Spleen (tissue), 11 donors: ENCODE measurements at regions not wholly inside any gene's neighbourhood (a gene's known extent, or its start where the extent isn't known, plus 50 kb on each side); places are given as distances from the start of the nearest gene placed in this dataset.

ENCODE experiments used
- DNase-seq: peaks from one replicate; pipeline ENCODE4 v3.0.0-alpha.2; 2020
- H3K27ac ChIP-seq, 8 donors: fragments of 200-600 bp; sonication (generic) in 7 of 8; 1 replicate in 4 of 8; 2 replicates in 4 of 8; pipeline versions ENCODE4 v1.5.0 to v1.8.0; 2016 to 2021; ENCODE audit warnings: inconsistent platforms in 4 of 8, mild to moderate bottlenecking in 4 of 8, moderate library complexity in 1 of 8
- H3K27me3 ChIP-seq, 7 donors: fragments of 200-600 bp; sonication (generic) in 6 of 7; replicated peaks in 1 of 7; 1 replicate in 4 of 7; 2 replicates in 3 of 7; pipeline versions ENCODE4 v1.5.0 to v1.8.0; 2016 to 2021; ENCODE audit warnings: inconsistent platforms in 3 of 7, mild to moderate bottlenecking in 1 of 7
- H3K36me3 ChIP-seq, 6 donors: fragments of 200-600 bp; sonication (generic) in 5 of 6; 1 replicate in 4 of 6; 2 replicates in 2 of 6; pipeline versions ENCODE4 v1.5.0 to v1.8.0; 2016 to 2021; ENCODE audit warnings: inconsistent platforms in 2 of 6
- H3K4me1 ChIP-seq, 6 donors: fragments of 200-600 bp; sonication (generic) in 5 of 6; 1 replicate in 3 of 6; 2 replicates in 3 of 6; pipeline versions ENCODE4 v1.5.0 to v1.8.0; 2016 to 2021; ENCODE audit warnings: inconsistent platforms in 3 of 6
- H3K4me3 ChIP-seq, 8 donors: fragments of 200-600 bp; sonication (generic) in 7 of 8; 1 replicate in 4 of 8; 2 replicates in 4 of 8; pipeline versions ENCODE4 v1.5.0 to v1.8.0; 2016 to 2021; ENCODE audit warnings: inconsistent platforms in 4 of 8, mild to moderate bottlenecking in 4 of 8, moderate library complexity in 2 of 8
- H3K9me3 ChIP-seq, 8 donors: fragments of 200-600 bp; sonication (generic) in 7 of 8; 1 replicate in 4 of 8; 2 replicates in 4 of 8; pipeline versions ENCODE4 v1.5.0 to v1.8.0; 2016 to 2021; ENCODE audit warnings: inconsistent platforms in 4 of 8
- CTCF ChIP-seq, 11 experiments: fragments of 200-600 bp in 7 of 11; fragments of 450-650 bp in 4 of 11; sonication (generic) in 4 of 11; IDR thresholded peaks in 8 of 11; conservative IDR thresholded peaks in 3 of 11; 1 replicate in 7 of 11; 2 replicates in 4 of 11; pipeline versions ENCODE4 v1.4.0 to v1.8.0; 2016 to 2021; ENCODE audit warnings: antibody characterized with exemption in 11 of 11, inconsistent platforms in 4 of 11, mild to moderate bottlenecking in 1 of 11
- POLR2A ChIP-seq, 3 donors: fragments of 450-650 bp; IDR thresholded peaks; one replicate each; pipeline ENCODE4 v1.5.1; 2017; ENCODE audit warnings: antibody characterized with exemption in 3 of 3, mild to moderate bottlenecking in 1 of 3
- POLR2AphosphoS5 ChIP-seq, 3 donors: sonication (generic); formaldehyde crosslinking; IDR thresholded peaks; one replicate each; pipeline ENCODE4 v1.5.1; 2017; ENCODE audit warnings: antibody characterized with exemption in 3 of 3
- WGBS, 5 donors: extraction: QIAGEN DNeasy Blood & Tissue Kit in 3 of 5; methylation state at CpG; one replicate each; pipeline versions ENCODE4 v1.1.5 to v1.1.7; 2013 to 2018; 5-methylcytosine and 5-hydroxymethylcytosine counted together
- intact Hi-C: fragments of 100-400 bp; cut with DNase I; formaldehyde crosslinking; loops from one replicate; pipeline ENCODE4 v1.15.0; 2023; ENCODE audit warnings: low total_unique reads
- donor health status: healthy with polysubstance abuse.
- donor health status: DM: no; HTN: no; CAD: no; lungs with moderate emphysema.
- donor health status: DM: no; HTN: no; CAD: no.
- donor health status: Bipolar disorder and iron deficiency.
- donor health status: healthy.
- donor health status: DM: no; HTN: no; CAD: no.
- donor health status: DM: yes; HTN: yes; CAD: no.

- intact Hi-C loops: no loop called here
- no peaks in the 10 kb centered on the region for H3K9me3 ChIP-seq
- H3K4me1 ChIP-seq: peaks cover 0 to 38% (median 24%) of the 10 kb centered on the region in 6 donors
- H3K36me3 ChIP-seq: no peaks in the 10 kb centered on the region
- peak; percentile 62 for DNase-seq
- 73 to 83% (median 74%) methylated on average over 13 of the region's 13 CpGs for WGBS, 5 donors
- peak overlapping the region in 1 of 8 donors; percentile 7 for H3K27ac ChIP-seq
- no peak for TF ChIP-seq POLR2AphosphoS5 (IDR thresholded peaks at IDR 0.05)
- no peak for TF ChIP-seq CTCF (IDR thresholded peaks at IDR 0.05 in 8 of 11, conservative IDR thresholded peaks at IDR 0.05 in 3 of 11)
- TF ChIP-seq POLR2A (IDR thresholded peaks at IDR 0.05): no peak
- H3K4me3 ChIP-seq: no peak overlapping the region
- H3K27me3 ChIP-seq: no peaks in the 10 kb centered on the region
Measured at GRCh38 chr13:22064854-22065620, 394.2 kb downstream of the FGF9 start.

- intact Hi-C loops: no loop called here
- Histone ChIP-seq H3K36me3 (no peaks in the 10 kb centered on the region), H3K4me1 (no peaks in the 10 kb centered on the region), H3K27me3 (no peaks in the 10 kb centered on the region), H3K9me3 (no peaks in the 10 kb centered on the region), H3K27ac (no peak overlapping the region), H3K4me3 (no peak overlapping the region)
- TF ChIP-seq POLR2AphosphoS5 (IDR thresholded peaks at IDR 0.05) (no peak), POLR2A (IDR thresholded peaks at IDR 0.05) (no peak)
- 40 to 53% (median 50%) methylated on average over 5 of the region's 5 CpGs for WGBS, 5 donors
- DNase-seq: no peak
Measured at GRCh38 chr13:22073718-22074117, 402.8 kb downstream of the FGF9 start.

- H3K36me3 ChIP-seq: no peaks in the 10 kb centered on the region
- no peak for DNase-seq
- no peaks in the 10 kb centered on the region for H3K27me3 ChIP-seq
- TF ChIP-seq POLR2A (IDR thresholded peaks at IDR 0.05) (no peak), POLR2AphosphoS5 (IDR thresholded peaks at IDR 0.05) (no peak), CTCF (IDR thresholded peaks at IDR 0.05 in 8 of 11, conservative IDR thresholded peaks at IDR 0.05 in 3 of 11) (no peak)
- H3K4me3 ChIP-seq: no peak overlapping the region
- H3K27ac ChIP-seq: no peak overlapping the region
- intact Hi-C loops: no loop called here
- H3K9me3 ChIP-seq: no peaks in the 10 kb centered on the region
- no peaks in the 10 kb centered on the region for H3K4me1 ChIP-seq
Measured at GRCh38 chr13:22074403-22074802, 403.5 kb downstream of the FGF9 start.

GRCh38 chr13:22076658-22077057 lies 405.8 kb downstream of the FGF9 start:
- Histone ChIP-seq H3K4me1 (no peaks in the 10 kb centered on the region), H3K4me3 (no peak overlapping the region), H3K27me3 (no peaks in the 10 kb centered on the region), H3K27ac (no peak overlapping the region), H3K36me3 (no peaks in the 10 kb centered on the region), H3K9me3 (no peaks in the 10 kb centered on the region)
- intact Hi-C loops: no loop called here
- 47 to 70% (median 62%) methylated on average over 2 of the region's 2 CpGs for WGBS, 5 donors
- no peak for TF ChIP-seq POLR2AphosphoS5 (IDR thresholded peaks at IDR 0.05)
- no peak for TF ChIP-seq POLR2A (IDR thresholded peaks at IDR 0.05)
- TF ChIP-seq CTCF (IDR thresholded peaks at IDR 0.05 in 8 of 11, conservative IDR thresholded peaks at IDR 0.05 in 3 of 11): no peak
- no peak for DNase-seq
